Stimulated activated CD8-positive, alpha-beta memory T cell treated with anti-CD3 and anti-CD28 coated beads, Interleukin-7, amount 100 ng/mL, for 48 hours (primary cell): ENCODE measurements at regions not wholly inside any gene's neighbourhood (a gene's known extent, or its start where the extent isn't known, plus 50 kb on each side); places are given as distances from the start of the nearest gene placed in this dataset.

Experiments used
- DNase-seq, 2 donors: peaks; one replicate each; pipeline ENCODE4 v3.0.0-alpha.2; 2020; ENCODE audit warnings: low read depth in 1 of 2; ENCODE audit errors: extremely low read depth in 1 of 2

DNA sequence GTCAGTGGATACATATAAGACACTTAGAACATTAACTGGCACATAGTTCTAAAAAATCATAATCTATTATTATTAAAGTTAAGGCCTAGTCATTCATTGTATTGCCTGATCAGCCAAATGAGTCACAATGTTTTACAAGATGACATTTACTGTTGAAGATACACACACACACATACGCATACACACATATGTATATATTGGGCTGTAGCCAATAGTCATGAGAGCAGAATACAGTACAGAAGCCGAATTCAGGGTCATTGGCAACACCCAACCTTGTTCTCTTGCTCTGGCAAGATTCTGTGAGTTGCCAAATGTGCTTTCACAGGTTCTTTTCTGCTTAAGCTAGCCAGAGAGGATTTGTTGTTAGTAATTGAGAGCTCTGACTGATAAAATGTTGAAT is 922.8 kb upstream of the MAP3K7 start:
- no peak for DNase-seq

GRCh38 chr6:91509039-91509438 is 922.2 kb upstream of the MAP3K7 start:
- no peak for DNase-seq

DNA sequence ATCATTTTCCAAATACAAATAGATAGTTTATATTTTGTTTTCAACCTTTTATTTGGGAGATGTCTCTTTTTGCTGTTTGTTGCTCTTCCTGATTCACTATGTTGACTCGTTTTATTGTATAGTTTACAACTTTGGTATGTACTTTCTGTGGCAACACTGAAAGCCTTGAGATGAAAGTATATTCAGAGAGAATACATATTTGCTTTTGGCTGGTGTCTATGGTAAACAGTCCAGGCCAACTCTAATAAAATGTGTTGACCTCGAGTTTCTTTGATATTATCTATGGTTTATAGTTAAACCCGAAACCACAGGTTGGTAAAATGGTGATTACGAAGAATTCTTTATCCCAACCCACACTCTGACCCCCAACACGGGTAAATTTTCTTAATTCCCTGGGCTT is 919.6 kb upstream of the MAP3K7 start:
- DNase-seq: no peak

GRCh38 chr6:91505199-91505598 is 918.3 kb upstream of the MAP3K7 start:
- no peak for DNase-seq

GRCh38 chr6:91501930-91502329 is 915.1 kb upstream of the MAP3K7 start:
- no peak for DNase-seq

- no peak for DNase-seq
These were observed 913.9 kb upstream of the MAP3K7 start for GRCh38 chr6:91500689-91501303.

- DNase-seq: no peak
These were observed 911.7 kb upstream of the MAP3K7 start for GRCh38 chr6:91498576-91498975.

DNA sequence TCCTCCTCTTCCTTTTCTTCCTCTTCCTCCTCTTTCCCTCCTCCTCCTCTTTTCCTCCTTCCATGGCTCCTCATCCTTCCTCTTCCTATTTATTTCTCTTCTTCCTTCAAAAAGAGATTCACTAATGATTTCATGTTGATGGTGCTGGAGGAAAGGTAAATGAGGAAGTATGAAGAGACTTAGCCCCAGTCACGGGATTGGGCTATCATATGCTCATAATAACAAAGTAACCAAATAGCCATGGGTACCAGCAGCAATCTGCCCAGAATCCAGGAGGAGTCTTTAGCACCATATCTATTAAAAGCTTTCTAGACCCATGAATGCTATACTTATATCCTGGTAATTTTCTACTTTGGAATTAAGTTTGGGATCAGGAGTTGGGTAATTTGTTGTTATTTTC is 910.9 kb upstream of the MAP3K7 start:
- DNase-seq: no peak

- DNase-seq: no peak
These were observed 903.9 kb upstream of the MAP3K7 start for GRCh38 chr6:91490671-91491301.

DNA sequence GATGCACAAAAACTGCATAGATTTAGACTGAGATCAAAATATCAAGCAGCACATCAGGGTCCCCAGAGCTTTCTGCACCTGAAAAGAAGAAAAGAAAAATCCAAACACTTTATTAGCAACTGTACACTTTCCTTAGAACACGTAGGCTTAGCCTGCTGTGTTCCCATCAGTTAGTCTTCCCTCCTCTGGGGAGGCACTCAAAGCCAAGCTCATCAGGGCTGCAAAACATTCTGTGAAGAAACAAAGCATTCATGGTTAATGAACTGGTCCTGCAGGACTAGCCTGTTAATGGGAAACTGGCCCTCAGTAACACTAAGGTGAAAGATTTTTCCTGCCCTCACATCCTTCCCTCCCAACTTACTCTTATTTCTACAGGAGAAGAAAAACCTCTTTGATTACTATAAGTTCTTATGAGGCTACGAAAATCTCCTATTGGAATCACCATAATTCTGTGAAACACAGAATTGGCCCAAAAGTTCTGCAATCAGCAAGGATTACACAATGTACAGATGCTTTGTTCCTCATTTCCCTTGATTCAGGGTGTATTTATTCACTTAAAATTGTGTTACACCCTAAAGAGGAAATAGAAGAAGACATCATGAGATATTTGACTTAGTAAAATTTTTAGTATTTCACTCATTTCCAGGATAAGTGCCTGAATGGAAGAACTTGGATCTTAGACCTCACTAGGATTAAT is 901.0 kb upstream of the MAP3K7 start:
- DNase-seq: no peak

DNA sequence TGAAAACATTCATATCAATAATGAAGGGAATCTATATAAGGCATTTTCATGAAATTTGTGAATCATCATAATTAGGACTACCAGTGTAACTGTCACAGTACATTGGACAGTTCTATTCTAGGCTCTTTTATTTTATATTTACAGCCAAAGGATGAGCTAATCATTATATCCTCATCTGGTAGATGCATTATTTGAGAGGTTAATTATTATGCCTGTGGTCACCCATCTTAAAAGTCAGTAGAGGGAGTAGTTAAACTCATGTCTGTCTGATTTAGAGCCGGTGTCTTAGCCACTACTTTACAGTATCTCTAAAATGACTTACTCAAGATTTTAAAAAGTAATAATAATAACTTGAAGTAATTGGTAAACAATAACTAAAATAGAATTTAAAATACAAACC is 899.3 kb upstream of the MAP3K7 start:
- DNase-seq: no peak

DNA sequence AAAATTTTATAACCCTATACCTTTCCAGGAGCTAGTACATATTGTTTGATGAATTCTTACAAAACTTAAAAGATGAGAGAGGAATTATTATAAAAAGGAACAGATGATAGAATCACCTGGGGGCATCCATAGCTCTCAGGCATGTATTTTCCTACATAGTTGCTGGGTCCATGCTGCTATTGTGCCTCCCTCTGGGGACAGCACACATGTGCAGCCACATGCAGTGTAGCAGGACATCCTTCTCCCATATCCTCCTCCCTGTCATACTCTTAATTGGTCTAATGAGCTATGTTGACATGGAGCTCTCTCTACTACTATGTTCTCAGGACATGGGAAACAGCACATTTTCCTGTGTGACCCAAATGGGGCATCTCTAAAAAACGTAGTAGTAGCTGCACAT is 898.2 kb upstream of the MAP3K7 start:
- DNase-seq: no peak

- DNase-seq: no peak
These were observed 896.7 kb upstream of the MAP3K7 start for GRCh38 chr6:91483415-91484105.

- DNase-seq: no peak
These were observed 895.6 kb upstream of the MAP3K7 start for GRCh38 chr6:91482498-91482897.

GRCh38 chr6:91480402-91480801 is 893.5 kb upstream of the MAP3K7 start:
- no peak for DNase-seq

- no peak for DNase-seq
These were observed 890.8 kb upstream of the MAP3K7 start for GRCh38 chr6:91477688-91478087.

GRCh38 chr6:91476000-91476399 is 889.1 kb upstream of the MAP3K7 start:
- no peak for DNase-seq

GRCh38 chr6:91465393-91465792 is 878.5 kb upstream of the MAP3K7 start:
- no peak for DNase-seq

DNA sequence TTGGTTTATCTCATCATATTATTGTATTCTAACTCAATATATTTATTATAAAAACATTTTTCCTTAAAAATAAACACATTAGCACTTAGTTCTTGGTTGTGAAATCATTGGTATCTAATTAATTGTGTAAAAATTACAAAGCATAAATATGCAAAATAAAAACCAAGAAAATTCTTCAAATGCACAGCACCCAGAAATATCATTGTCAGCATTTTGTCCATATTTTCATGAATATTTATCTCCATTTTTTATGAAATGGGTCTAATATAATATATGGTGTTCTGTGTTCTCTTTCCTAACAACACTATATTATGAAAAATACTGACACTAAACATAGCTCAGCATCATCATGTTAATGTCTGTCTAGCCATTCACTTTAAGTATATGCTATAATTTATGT is 877.8 kb upstream of the MAP3K7 start:
- no peak for DNase-seq

DNA sequence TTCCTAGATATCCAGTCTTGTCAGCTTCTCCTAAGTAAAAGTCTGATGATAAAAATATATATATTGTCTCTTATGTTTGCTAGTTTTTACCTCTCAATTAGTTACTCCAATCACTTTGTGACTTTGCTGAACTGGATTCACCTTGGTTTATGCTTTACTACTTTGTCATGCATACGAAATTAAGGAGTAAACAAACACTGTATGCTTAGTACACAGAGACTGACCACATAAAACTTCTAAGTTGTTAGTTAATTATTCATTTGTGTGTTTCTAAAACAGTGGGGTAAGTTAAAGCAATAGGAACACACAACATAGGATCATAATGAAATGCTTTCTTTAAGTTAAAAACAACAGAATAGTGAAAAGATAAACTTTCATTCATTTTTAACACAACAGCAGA is 877.3 kb upstream of the MAP3K7 start:
- DNase-seq: no peak

GRCh38 chr6:91462241-91462640 is 875.4 kb upstream of the MAP3K7 start:
- DNase-seq: no peak
